SK-N-SH (cell line): ENCODE measurements at regions not wholly inside any gene's neighbourhood (a gene's known extent, or its start where the extent isn't known, plus 50 kb on each side); places are given as distances from the start of the nearest gene placed in this dataset.

Experiments
- CTCF ChIA-PET: fragments of 300-600, 350-600 bp; formaldehyde crosslinking; extraction: SDS; loops from one replicate; lab custom pipeline; 2021; lab: Yijun Ruan, JAX
- POLR2A ChIA-PET: fragments of 350-600 bp; sonication (Branson Sonifier 250); formaldehyde crosslinking; extraction: SDS; loops from one replicate; lab custom pipeline; 2020; ENCODE audit warnings: antibody characterized with exemption, inconsistent platforms; lab: Yijun Ruan, JAX
- DNase-seq: peaks from one replicate; pipeline ENCODE4 v3.0.0; 2012
- H2AFZ ChIP-seq: fragments of 200-600 bp; sonication (generic); 2 replicates; pipeline ENCODE4 v1.8.1; 2016; ENCODE audit warnings: antibody characterized with exemption, mild to moderate bottlenecking, low read depth
- H3F3A ChIP-seq: fragments of 200-600 bp; sonication (generic); replicated peaks from 2 replicates; pipeline ENCODE3; 2016; ENCODE audit warnings: antibody characterized with exemption, mild to moderate bottlenecking; ENCODE audit not compliant: insufficient read depth
- H3K27ac ChIP-seq, 2 experiments: fragments of 200-500 bp in 1 of 2; fragments of 200-600 bp in 1 of 2; sonication (Bioruptor generic) in 1 of 2; sonication (generic), shearing (Covaris generic) in 1 of 2; 2 replicates each; pipeline versions ENCODE4 v1.5.1 to v1.6.1; 2014 to 2016; ENCODE audit warnings: low read depth in 2 of 2, inconsistent platforms in 1 of 2, low read length in 1 of 2, mild to moderate bottlenecking in 1 of 2, mixed read lengths in 1 of 2
- H3K27me3 ChIP-seq: fragments of 200-600 bp; sonication (generic), shearing (Covaris generic); 2 replicates; pipeline ENCODE4 v1.6.1; 2016; ENCODE audit warnings: mixed run types; ENCODE audit not compliant: insufficient read depth
- H3K36me3 ChIP-seq, 2 experiments: fragments of 200-500 bp in 1 of 2; fragments of 200-600 bp in 1 of 2; sonication (Bioruptor generic) in 1 of 2; sonication (generic) in 1 of 2; replicated peaks in 1 of 2; 2 replicates each; pipeline versions ENCODE3 to v1.5.1; 2014 to 2016; ENCODE audit warnings: low read length in 1 of 2, mild to moderate bottlenecking in 1 of 2; ENCODE audit not compliant: insufficient read depth in 2 of 2, control insufficient read depth in 1 of 2
- H3K4me1 ChIP-seq, 2 experiments: fragments of 200-500 bp in 1 of 2; fragments of 200-600 bp in 1 of 2; sonication (Bioruptor generic) in 1 of 2; sonication (generic), shearing (Covaris generic) in 1 of 2; 2 replicates each; pipeline versions ENCODE4 v1.5.1 to v1.6.1; 2014 to 2016; ENCODE audit warnings: low read depth in 1 of 2, low read length in 1 of 2, mixed run types in 1 of 2; ENCODE audit not compliant: insufficient read depth in 2 of 2, control insufficient read depth in 1 of 2
- H3K4me2 ChIP-seq: fragments of 200-600 bp; sonication (generic), shearing (Covaris generic); 2 replicates; pipeline ENCODE4 v1.6.1; 2017; ENCODE audit warnings: mixed run types
- H3K4me3 ChIP-seq, 2 experiments: fragments of 200-500 bp in 1 of 2; fragments of 200-600 bp in 1 of 2; sonication (Bioruptor generic) in 1 of 2; sonication (generic), shearing (Covaris generic) in 1 of 2; 2 replicates each; pipeline versions ENCODE4 v1.5.1 to v1.8.1; 2014 to 2016; ENCODE audit warnings: low read depth in 2 of 2, inconsistent platforms in 1 of 2, low read length in 1 of 2, mild to moderate bottlenecking in 1 of 2, mixed read lengths in 1 of 2, moderate library complexity in 1 of 2
- H3K79me2 ChIP-seq: fragments of 200-600 bp; sonication (generic); 2 replicates; pipeline ENCODE4 v1.8.1; 2017; ENCODE audit warnings: mild to moderate bottlenecking; ENCODE audit not compliant: insufficient read depth
- H3K9ac ChIP-seq: fragments of 200-600 bp; sonication (generic); 2 replicates; pipeline ENCODE4 v1.6.1; 2017; ENCODE audit warnings: mixed run types
- H3K9me2 ChIP-seq: fragments of 200-600 bp; sonication (generic); 2 replicates; pipeline ENCODE4 v1.6.1; 2017; ENCODE audit warnings: mixed run types
- H3K9me3 ChIP-seq: fragments of 200-600 bp; sonication (generic); 2 replicates; pipeline ENCODE4 v1.6.1; 2017; ENCODE audit warnings: mixed run types, mild to moderate bottlenecking, moderate library complexity
- H4K20me1 ChIP-seq: fragments of 200-600 bp; sonication (generic); 2 replicates; pipeline ENCODE4 v1.6.1; 2017; ENCODE audit warnings: mild to moderate bottlenecking, mixed run types; ENCODE audit not compliant: insufficient read depth
- CHD2 ChIP-seq: fragments of 150-350 bp; IDR thresholded peaks from 2 replicates; pipeline ENCODE4 v1.6.1; 2018; ENCODE audit warnings: low read length; ENCODE audit not compliant: partially characterized antibody
- CTCF ChIP-seq: fragments of 200-600 bp; sonication (generic); IDR thresholded peaks from 2 replicates; pipeline ENCODE4 v1.6.1; 2017; ENCODE audit warnings: antibody characterized with exemption, mild to moderate bottlenecking, moderate library complexity
- EP300 ChIP-seq, 2 experiments: IDR thresholded peaks; 2 replicates each; pipeline versions ENCODE4 v1.4.0 to v1.6.1; 2012; ENCODE audit warnings: borderline replicate concordance in 1 of 2, low read depth in 1 of 2, low read length in 1 of 2
- EZH2phosphoT487 ChIP-seq: fragments of 200-600 bp; sonication (generic); IDR thresholded peaks from 2 replicates; pipeline ENCODE4 v1.6.1; 2017; ENCODE audit warnings: low read depth, mixed run types, mild to moderate bottlenecking, antibody characterized with exemption, moderate library complexity, borderline replicate concordance
- FOSL2 ChIP-seq: IDR thresholded peaks from 2 replicates; pipeline ENCODE4 v1.4.0; 2012; ENCODE audit warnings: low read depth, mild to moderate bottlenecking, moderate library complexity, borderline replicate concordance
- FOXJ3 ChIP-seq: sonication (generic); formaldehyde crosslinking; IDR thresholded peaks from 2 replicates; pipeline ENCODE4 v1.5.1; 2020; ENCODE audit warnings: mild to moderate bottlenecking, missing genetic modification reagents
- FOXM1 ChIP-seq: IDR thresholded peaks from 2 replicates; pipeline ENCODE4 v1.4.0; 2012; ENCODE audit warnings: low read depth, mild to moderate bottlenecking
- GABPA ChIP-seq: IDR thresholded peaks from 2 replicates; pipeline ENCODE4 v1.4.0; 2012; ENCODE audit warnings: low read depth, mild to moderate bottlenecking
- JUND ChIP-seq: IDR thresholded peaks from 2 replicates; pipeline ENCODE4 v1.4.0; 2012
- MAX ChIP-seq: IDR thresholded peaks from 2 replicates; pipeline ENCODE4 v1.4.0; 2012; ENCODE audit warnings: low read depth
- MXI1 ChIP-seq: IDR thresholded peaks from 2 replicates; pipeline ENCODE4 v1.6.1; 2012; ENCODE audit warnings: mild to moderate bottlenecking, low read depth, low read length, improper control_type of control experiment
- NRF1 ChIP-seq: IDR thresholded peaks from 2 replicates; pipeline ENCODE4 v1.6.1; 2012; ENCODE audit warnings: low read depth, mild to moderate bottlenecking, low read length
- PBX3 ChIP-seq: IDR thresholded peaks from 2 replicates; pipeline ENCODE4; 2012
- REST ChIP-seq: IDR thresholded peaks from 2 replicates; pipeline ENCODE4 v1.6.1; 2012; ENCODE audit warnings: mild to moderate bottlenecking, low read depth, low read length, moderate library complexity
- RFX5 ChIP-seq: IDR thresholded peaks from 2 replicates; pipeline ENCODE4 v1.6.1; 2012; ENCODE audit warnings: mild to moderate bottlenecking, improper control_type of control experiment, low read length
- SIN3A ChIP-seq: IDR thresholded peaks from 2 replicates; pipeline ENCODE4 v1.6.1; 2012; ENCODE audit warnings: low read depth, mild to moderate bottlenecking, low read length, moderate library complexity, borderline replicate concordance
- SMC3 ChIP-seq: IDR thresholded peaks from 2 replicates; pipeline ENCODE4 v1.6.1; 2012; ENCODE audit warnings: low read depth, low read length, improper control_type of control experiment
- TAF1 ChIP-seq: IDR thresholded peaks from 2 replicates; pipeline ENCODE4 v1.6.1; 2012; ENCODE audit warnings: low read depth, mild to moderate bottlenecking, low read length, moderate library complexity, borderline replicate concordance
- TCF12 ChIP-seq: IDR thresholded peaks from 2 replicates; pipeline ENCODE4 v1.4.0; 2012
- USF2 ChIP-seq: fragments of 150-350 bp; IDR thresholded peaks from 2 replicates; pipeline ENCODE4 v1.6.1; 2017; ENCODE audit warnings: antibody characterized with exemption, low read length, low read depth, borderline replicate concordance
- YY1 ChIP-seq: IDR thresholded peaks from 2 replicates; pipeline ENCODE4 v1.4.0; 2012; ENCODE audit warnings: low read depth, mild to moderate bottlenecking
- ZBTB33 ChIP-seq: IDR thresholded peaks from 2 replicates; pipeline ENCODE4 v1.4.0; 2012; ENCODE audit warnings: low read depth, borderline replicate concordance
- WGBS: methylation state at CpG from one replicate; pipeline ENCODE4 v1.1.6; 2017; ENCODE audit warnings: low lambda C conversion rate; 5-methylcytosine and 5-hydroxymethylcytosine counted together

- peaks cover 24 to 30% of the 10 kb centered on the region in 2 experiments; a peak in 3 of 4 replicates for H3K4me1 ChIP-seq
- 7% methylated on average over 8 of the region's 10 CpGs for whole genome bisulfite sequencing
- H3K27me3 ChIP-seq = no peaks in the 10 kb centered on the region
- DNase-seq = no peak
- peaks cover 21% of the 10 kb centered on the region for H3F3A ChIP-seq
- peak overlapping the region; percentile 78 for H3K4me2 ChIP-seq
- peak overlapping the region; percentile 61 for H2AFZ ChIP-seq
- peak overlapping the region; percentile 85 to 93 for H3K27ac ChIP-seq
- no peaks in the 10 kb centered on the region for H3K79me2 ChIP-seq
- H3K9me2 ChIP-seq = no peaks in the 10 kb centered on the region
- no peaks in the 10 kb centered on the region for H4K20me1 ChIP-seq
- H3K36me3 ChIP-seq = no peaks in the 10 kb centered on the region
- ChIA-PET CTCF (interaction anchor here (1.2 to 2.0 kb wide), 9 partner anchors 9 to 1210 kb away, joined by 3 to 13 read pairs (median 5); no protein-coding TSS in a partner anchor), POLR2A (no interaction called here)
- peak overlapping the region; percentile 51 to 61 for H3K4me3 ChIP-seq
- no peaks in the 10 kb centered on the region for H3K9me3 ChIP-seq
- H3K9ac ChIP-seq = peak overlapping the region; percentile 65
- TF ChIP-seq FOXJ3 (CRISPR knock-in tag) = no peak
- no peak for TF ChIP-seq CHD2
- no peak for TF ChIP-seq GABPA
- peak; percentile 81; the same call in 1 of the 2 replicates for TF ChIP-seq FOSL2
- TF ChIP-seq MAX = peak; percentile 32; the same call in 1 of the 2 replicates
- TF ChIP-seq EP300 (IDR thresholded peaks at IDR 0.05; ENCODE audit: borderline replicate concordance in 1 of 2, low read depth in 1 of 2, low read length in 1 of 2) = peak in 1 of 2 experiments; percentile 67; a peak in 1 of 4 replicates
- no peak for TF ChIP-seq EZH2phosphoT487
- no peak for TF ChIP-seq REST
- 0 out of 2 replicates have a peak, but pooled peaks have one; percentile 11 for TF ChIP-seq YY1
- TF ChIP-seq USF2 = no peak
- no peak for TF ChIP-seq CTCF
- TF ChIP-seq JUND = peak; percentile 76
- TF ChIP-seq SIN3A = no peak
- peak; percentile 61 for TF ChIP-seq PBX3
- TF ChIP-seq FOXM1 = no peak
- TF ChIP-seq SMC3 = no peak
- TF ChIP-seq TCF12 = peak; percentile 54; the same call in 1 of the 2 replicates
- TF ChIP-seq MXI1 = no peak
- TF ChIP-seq NRF1 = no peak
- TF ChIP-seq TAF1 = no peak
- no peak for TF ChIP-seq ZBTB33
- no peak for TF ChIP-seq RFX5
These were observed 223.3 kb upstream of the TPRG1 start for GRCh38 chr3:188948281-188948996.
